Ammon's horn (tissue), 1 donor: ENCODE measurements at regions not wholly inside any gene's neighbourhood (a gene's known extent, or its start where the extent isn't known, plus 50 kb on each side); places are given as distances from the start of the nearest gene placed in this dataset.
"Not testable (repeated sequence)": the region's sequence is repeated elsewhere in the genome, so short reads cannot be mapped to it uniquely, and the experiment has no call there.

Source experiments
- DNase-seq: peaks from one replicate; pipeline ENCODE4 v3.0.0-alpha.2; 2016; ENCODE audit warnings: low spot score

DNA sequence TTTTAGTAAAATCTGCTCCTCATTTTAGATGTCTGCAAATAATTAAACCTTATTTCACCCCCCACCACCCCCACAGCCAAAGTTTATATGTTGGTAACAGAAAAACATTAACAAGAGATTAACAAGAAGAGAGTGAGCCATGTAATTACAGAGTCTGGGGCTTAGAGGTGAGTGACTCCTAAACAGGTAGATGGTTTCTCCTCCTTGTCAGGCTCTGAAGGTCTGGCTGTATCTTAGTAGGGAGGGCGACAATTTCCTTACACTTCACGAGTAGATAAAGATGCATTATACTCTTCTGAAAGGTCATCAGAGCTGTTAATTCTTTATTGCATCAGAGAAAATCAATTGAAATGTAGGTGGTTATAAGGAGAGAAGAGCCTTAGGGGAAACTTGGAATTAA is 171.8 kb upstream of the ANKRD50 start:
- DNase-seq = no peak

DNA sequence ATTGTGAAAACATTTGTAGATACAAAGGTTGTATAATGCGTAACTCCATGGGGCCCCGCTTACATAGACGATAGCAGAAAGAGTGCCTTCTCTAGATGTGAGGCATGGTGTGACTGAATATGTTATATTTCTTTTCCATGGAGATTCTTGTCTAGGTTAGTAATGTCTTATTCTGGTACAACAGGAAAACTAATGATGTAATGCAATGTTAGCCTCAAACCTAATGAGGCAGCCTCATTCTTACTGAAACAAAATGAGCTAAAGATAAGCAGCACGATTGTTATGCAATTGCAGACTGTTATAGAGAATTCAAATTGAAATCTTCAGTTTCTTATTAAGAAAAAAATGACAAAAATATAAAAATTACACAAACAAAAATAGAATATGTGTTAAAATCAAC is 171.1 kb upstream of the ANKRD50 start:
- DNase-seq = no peak

DNA sequence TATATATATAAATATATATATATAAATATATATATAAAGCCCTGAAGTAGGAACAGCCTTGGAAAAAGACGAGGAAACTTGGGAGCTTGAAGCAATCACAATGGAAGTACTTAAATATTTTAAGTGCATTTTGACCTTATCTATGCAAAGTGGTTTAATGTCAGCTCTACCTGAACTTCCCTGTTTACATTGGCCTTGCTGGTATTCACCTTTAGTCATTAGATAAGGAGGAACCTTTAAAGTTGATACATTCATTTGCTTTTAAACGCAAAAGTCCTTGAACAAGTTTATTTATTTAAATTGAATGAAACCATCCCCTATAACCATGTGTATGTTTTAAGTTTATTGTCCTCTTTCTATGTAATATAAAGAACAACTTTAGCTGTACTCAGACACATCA is 166.7 kb upstream of the ANKRD50 start:
- no peak for DNase-seq

GRCh38 chr4:124874172-124874450 is 161.6 kb upstream of the ANKRD50 start:
- DNase-seq = no peak

- no peak for DNase-seq
These were observed 161.0 kb upstream of the ANKRD50 start for GRCh38 chr4:124873361-124874171.

GRCh38 chr4:124872659-124873058 is 160.1 kb upstream of the ANKRD50 start:
- DNase-seq = no peak

DNA sequence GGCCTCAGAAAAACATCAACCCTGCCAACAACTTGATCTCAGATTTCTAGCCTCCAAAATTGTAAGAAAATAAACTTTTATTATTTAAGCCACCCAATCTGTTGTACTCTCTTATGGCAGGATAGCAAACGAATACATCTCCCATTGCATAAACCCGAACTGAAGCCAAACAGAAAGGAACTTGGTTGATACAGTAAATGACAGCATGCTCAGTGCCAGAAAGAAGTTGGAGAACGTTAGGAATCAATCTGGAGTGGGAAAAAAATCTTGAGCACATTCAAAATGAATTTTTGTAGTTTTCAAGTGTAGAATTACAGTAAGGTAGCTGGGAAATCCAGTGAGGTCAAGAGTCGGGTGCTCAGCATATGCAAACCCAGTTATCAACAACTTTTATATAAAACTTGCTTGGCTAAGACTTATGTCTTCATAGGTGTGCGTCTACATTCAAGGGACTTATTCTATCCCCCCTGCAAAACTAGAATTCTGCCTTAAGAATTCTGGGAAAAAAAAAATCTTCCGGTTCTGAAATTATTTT is 157.5 kb upstream of the ANKRD50 start:
- no peak for DNase-seq

GRCh38 chr4:124868495-124868894 is 156.0 kb upstream of the ANKRD50 start:
- no peak for DNase-seq

GRCh38 chr4:124867536-124867935 is 155.0 kb upstream of the ANKRD50 start:
- DNase-seq = no peak

- DNase-seq = no peak
These were observed 153.8 kb upstream of the ANKRD50 start for GRCh38 chr4:124866301-124866700.

DNA sequence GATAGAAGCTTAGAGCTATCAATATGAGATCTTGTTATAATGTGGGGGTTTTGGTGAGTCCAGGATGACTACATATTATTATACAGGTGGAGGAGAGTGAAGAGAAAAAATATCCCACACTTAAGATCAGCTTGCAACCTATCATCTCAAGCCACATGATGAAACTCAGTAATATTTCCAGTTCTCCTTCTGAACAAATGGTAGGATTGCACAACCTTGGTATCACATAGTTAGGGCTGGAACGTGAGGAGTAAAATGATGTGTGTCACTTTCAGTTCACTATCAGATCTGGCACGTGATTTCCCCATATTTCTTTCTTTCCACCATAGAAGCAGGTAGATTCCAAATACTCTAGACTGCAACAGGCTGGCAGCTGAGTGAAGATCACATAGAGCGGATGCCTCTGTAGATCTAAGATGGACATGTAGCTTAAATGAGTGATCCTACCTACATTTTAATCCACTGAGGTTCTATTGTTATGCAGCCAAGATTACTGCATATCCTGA is 150.6 kb upstream of the ANKRD50 start:
- no peak for DNase-seq

GRCh38 chr4:124862261-124862660 is 149.7 kb upstream of the ANKRD50 start:
- DNase-seq = no peak

GRCh38 chr4:124861761-124862160 is 149.2 kb upstream of the ANKRD50 start:
- no peak for DNase-seq

DNA sequence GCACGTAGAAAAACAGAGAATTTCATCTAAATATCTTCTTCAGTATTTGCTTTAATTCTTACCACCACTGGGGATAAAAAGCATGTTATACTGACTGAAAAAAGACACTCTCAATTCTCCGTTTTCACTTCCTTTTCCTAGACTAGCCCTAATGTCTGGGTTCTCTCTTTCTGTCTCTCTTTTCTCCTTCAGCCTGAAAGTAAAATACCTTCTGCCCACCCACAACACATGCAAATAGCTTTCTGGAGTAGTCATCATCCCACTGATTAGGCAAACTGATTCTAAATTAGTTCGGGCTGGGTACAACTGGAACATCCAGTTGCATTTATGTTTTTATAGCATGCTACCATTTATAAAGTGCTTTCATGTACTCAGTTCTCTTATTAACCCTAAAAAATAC is 142.4 kb upstream of the ANKRD50 start:
- no peak for DNase-seq

DNA sequence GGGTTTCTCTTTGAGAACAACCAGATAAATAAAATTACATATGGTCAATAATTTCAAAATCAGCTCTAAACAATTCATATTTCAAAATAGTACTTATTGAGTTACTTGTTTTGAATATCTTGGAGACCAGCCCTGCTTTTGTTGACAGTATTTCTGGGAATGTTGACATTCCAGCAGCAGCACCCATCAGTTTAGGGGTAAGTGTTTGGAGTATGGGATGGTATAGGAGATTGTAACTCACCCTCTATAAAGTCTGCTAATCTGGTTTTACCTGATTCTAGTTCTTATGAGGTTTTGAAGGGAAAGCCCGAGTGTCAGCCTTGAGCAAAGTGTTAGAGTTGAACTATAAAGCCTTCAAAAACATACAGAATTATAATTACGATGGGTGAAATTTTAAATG is 139.2 kb upstream of the ANKRD50 start:
- no peak for DNase-seq

GRCh38 chr4:124846306-124846705 is 133.8 kb upstream of the ANKRD50 start:
- DNase-seq = no peak

GRCh38 chr4:124839786-124840390 is 127.4 kb upstream of the ANKRD50 start:
- no peak for DNase-seq

GRCh38 chr4:124833831-124834505 is 121.4 kb upstream of the ANKRD50 start:
- DNase-seq = no peak

DNA sequence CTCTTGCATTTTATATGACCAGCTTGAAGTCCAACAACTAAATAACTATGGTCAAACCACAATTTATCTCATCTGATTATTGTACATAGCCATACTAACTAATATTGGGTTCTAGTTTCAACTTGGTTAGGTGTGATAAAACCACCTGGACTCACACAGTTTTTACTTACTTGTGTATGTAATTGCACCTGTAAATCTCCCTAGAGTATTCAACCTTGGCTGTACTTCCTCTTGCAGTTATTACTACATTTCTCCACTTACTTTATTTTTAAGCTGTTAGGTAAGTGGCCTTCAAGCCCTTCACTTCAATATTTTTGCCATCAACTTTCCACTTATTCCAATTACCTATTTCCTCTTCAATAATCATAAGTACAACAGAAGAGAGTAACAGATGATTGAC is 115.8 kb upstream of the ANKRD50 start:
- DNase-seq = no peak

DNA sequence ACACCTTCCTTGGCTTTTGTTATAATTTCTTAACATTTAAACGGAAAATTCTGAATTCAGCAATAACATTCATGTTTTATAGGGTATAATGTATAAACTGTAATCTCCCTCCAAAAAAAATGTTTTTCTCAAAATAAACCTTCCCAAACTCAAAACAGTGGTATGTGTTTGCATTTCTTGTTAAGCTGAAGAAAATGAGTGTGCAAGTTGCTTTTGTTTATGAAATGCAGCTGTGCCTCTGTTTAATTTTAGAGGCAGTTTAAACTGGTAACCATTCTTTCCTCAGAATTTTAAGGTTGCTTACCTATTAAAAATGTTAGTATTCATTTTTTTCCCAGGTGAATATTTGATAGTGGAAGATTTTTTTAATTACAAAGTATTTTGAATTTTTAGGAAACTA is 105.0 kb upstream of the ANKRD50 start:
- no peak for DNase-seq

DNA sequence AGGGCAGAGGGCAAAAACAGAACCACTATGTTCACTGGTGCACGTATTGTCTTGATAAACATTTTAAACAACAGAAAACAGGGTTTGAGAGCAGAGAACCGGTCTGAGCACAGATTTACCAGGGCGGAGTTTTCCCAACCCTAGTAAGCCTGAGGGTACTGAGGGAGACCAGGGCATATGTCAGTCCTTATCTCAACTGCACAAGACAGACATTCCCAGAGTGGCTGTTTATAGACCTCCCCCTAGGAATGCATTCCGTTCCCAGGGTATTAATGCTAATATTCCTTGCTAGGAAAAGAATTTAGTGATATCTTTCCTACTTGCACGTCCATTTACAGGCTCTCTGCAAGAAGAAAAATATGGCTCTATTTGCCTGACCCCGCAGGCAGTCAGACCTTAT is 99.7 kb upstream of the ANKRD50 start:
- DNase-seq = not testable (repeated sequence)

DNA sequence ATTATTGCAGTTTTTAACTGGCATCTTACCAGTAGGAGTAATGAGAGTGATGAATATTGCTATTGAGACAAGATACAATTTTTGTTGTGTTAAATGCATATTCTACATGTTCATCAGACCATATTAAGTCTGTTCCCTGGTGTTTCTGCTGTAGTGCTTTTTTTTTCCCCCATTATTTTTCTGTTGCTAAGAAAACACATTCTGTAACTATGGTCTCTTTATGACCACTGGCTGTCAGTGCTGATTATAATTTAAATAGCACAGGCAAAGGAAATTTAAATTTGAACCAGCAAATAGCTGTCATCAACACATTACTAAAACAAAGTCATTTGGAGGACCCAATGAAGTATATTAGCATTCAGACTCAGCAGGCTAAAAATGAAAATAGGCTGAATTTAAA is 98.3 kb upstream of the ANKRD50 start:
- DNase-seq = no peak

- DNase-seq = no peak
These were observed 94.9 kb upstream of the ANKRD50 start for GRCh38 chr4:124807421-124807820.
